Fibroblast of lung (primary cell): ENCODE measurements at regions not wholly inside any gene's neighbourhood (a gene's known extent, or its start where the extent isn't known, plus 50 kb on each side); places are given as distances from the start of the nearest gene placed in this dataset.

Experiments
- DNase-seq, 2 donors: peaks; one replicate each; pipeline versions ENCODE4 v3.0.0 to v3.0.0-alpha.2; 2010; ENCODE audit warnings: low read depth in 2 of 2
- H2AFZ ChIP-seq: 2 replicates; pipeline ENCODE4 v1.5.1; 2012; ENCODE audit warnings: low read length, control low read depth, inconsistent platforms
- H3K27ac ChIP-seq: 2 replicates; pipeline ENCODE4 v1.5.1; 2011; ENCODE audit warnings: low read length, control low read depth; ENCODE audit not compliant: insufficient read depth
- H3K27me3 ChIP-seq: 2 replicates; pipeline ENCODE4 v1.5.1; 2011; ENCODE audit warnings: mild to moderate bottlenecking, low read length; ENCODE audit not compliant: control insufficient read depth, insufficient read depth
- H3K36me3 ChIP-seq: 2 replicates; pipeline ENCODE4 v1.5.1; 2011; ENCODE audit warnings: low read length; ENCODE audit not compliant: control insufficient read depth, insufficient read depth
- H3K4me1 ChIP-seq: 2 replicates; pipeline ENCODE4 v1.5.1; 2011; ENCODE audit warnings: low read length; ENCODE audit not compliant: control insufficient read depth, insufficient read depth; ENCODE audit errors: extremely low read depth
- H3K4me2 ChIP-seq: 2 replicates; pipeline ENCODE4 v1.5.1; 2011; ENCODE audit warnings: low read length, control low read depth; ENCODE audit not compliant: insufficient read depth; ENCODE audit errors: extremely low read depth
- H3K4me3 ChIP-seq, 4 experiments: fragments of 200-600 bp in 1 of 4; sonication (generic) in 1 of 4; replicated peaks in 1 of 4; 2 replicates each; pipeline ENCODE4 v1.5.1; 2011 to 2016; ENCODE audit warnings: low read length in 4 of 4, low read depth in 3 of 4, mild to moderate bottlenecking in 3 of 4, control low read depth in 2 of 4, inconsistent platforms in 1 of 4, mixed read lengths in 1 of 4; ENCODE audit not compliant: insufficient read depth in 1 of 4; ENCODE audit errors: control extremely low read depth in 1 of 4
- H3K79me2 ChIP-seq: 2 replicates; pipeline ENCODE4 v1.5.1; 2012; ENCODE audit warnings: mild to moderate bottlenecking, low read length, inconsistent platforms; ENCODE audit not compliant: control insufficient read depth, insufficient read depth
- H3K9ac ChIP-seq: 2 replicates; pipeline ENCODE4 v1.5.1; 2011; ENCODE audit warnings: mild to moderate bottlenecking, low read length, control low read depth; ENCODE audit not compliant: insufficient read depth
- H3K9me3 ChIP-seq: 2 replicates; pipeline ENCODE4 v1.5.1; 2012; ENCODE audit warnings: low read depth, low read length; ENCODE audit not compliant: control insufficient read depth, insufficient read depth
- H4K20me1 ChIP-seq: 2 replicates; pipeline ENCODE4 v1.5.1; 2011; ENCODE audit warnings: low read length; ENCODE audit not compliant: control insufficient read depth, insufficient read depth; ENCODE audit errors: extremely low read depth
- EZH2 ChIP-seq: IDR thresholded peaks from 2 replicates; pipeline ENCODE4 v1.5.1; 2012; ENCODE audit warnings: low read length, control low read depth, mild to moderate bottlenecking; ENCODE audit errors: missing control alignments
- TF ChIP-seq, protein P1 (sequence below), 2 donors: IDR thresholded peaks in 1 of 2; conservative IDR thresholded peaks in 1 of 2; 1 replicate in 1 of 2; 2 replicates in 1 of 2; pipeline ENCODE4 v1.5.1; 2011 to 2012; ENCODE audit warnings: low read length in 2 of 2, control low read depth in 1 of 2, inconsistent platforms in 1 of 2, low read depth in 1 of 2, mild to moderate bottlenecking in 1 of 2

DNA sequence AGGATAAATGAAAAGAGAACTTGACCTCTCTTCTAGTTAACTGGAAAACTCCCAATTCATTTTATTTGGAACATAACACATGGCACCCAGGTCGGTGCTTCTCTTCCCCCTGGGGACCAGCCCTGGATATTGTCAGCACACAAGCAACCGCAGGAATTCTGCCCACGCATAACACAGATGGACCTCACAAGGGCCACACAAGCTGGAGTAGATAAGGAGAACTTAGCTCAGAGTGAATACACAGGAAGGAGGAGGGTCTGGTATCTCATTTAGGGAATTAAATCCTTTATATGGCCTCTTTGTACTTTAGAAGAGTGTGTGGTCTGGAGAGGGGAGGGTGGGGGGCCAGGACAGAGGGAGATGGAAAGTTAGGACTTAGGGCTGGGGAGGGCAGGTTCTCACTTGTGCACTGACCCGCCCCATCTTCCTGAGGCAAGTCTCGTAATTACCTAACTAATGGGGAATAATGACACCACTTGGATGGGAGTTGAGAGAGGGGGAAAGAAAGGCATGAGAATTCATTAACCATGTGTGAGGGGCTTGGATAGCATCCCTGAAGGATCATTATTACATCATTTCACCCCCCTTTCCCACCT is 341.2 kb upstream of the WWC1 start:
- Histone ChIP-seq H3K9ac (no peak overlapping the region), H3K79me2 (no peaks in the 10 kb centered on the region), H3K36me3 (no peaks in the 10 kb centered on the region), H3K9me3 (no peaks in the 10 kb centered on the region), H3K4me3 (no peak overlapping the region), H4K20me1 (no peaks in the 10 kb centered on the region), H2AFZ (no peak overlapping the region), H3K4me1 (peaks cover 5% of the 10 kb centered on the region), H3K27me3 (no peaks in the 10 kb centered on the region), H3K4me2 (no peak overlapping the region), H3K27ac (no peak overlapping the region)
- TF ChIP-seq, protein P1, sequence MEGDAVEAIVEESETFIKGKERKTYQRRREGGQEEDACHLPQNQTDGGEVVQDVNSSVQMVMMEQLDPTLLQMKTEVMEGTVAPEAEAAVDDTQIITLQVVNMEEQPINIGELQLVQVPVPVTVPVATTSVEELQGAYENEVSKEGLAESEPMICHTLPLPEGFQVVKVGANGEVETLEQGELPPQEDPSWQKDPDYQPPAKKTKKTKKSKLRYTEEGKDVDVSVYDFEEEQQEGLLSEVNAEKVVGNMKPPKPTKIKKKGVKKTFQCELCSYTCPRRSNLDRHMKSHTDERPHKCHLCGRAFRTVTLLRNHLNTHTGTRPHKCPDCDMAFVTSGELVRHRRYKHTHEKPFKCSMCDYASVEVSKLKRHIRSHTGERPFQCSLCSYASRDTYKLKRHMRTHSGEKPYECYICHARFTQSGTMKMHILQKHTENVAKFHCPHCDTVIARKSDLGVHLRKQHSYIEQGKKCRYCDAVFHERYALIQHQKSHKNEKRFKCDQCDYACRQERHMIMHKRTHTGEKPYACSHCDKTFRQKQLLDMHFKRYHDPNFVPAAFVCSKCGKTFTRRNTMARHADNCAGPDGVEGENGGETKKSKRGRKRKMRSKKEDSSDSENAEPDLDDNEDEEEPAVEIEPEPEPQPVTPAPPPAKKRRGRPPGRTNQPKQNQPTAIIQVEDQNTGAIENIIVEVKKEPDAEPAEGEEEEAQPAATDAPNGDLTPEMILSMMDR (conservative IDR thresholded peaks at IDR 0.05 in 1 of 2, IDR thresholded peaks at IDR 0.05 in 1 of 2; ENCODE audit: low read depth in 1 of 2, low read length in 2 of 2) = no peak
- no peak for TF ChIP-seq EZH2
- peak; percentile 72 to 98 for DNase-seq

DNA sequence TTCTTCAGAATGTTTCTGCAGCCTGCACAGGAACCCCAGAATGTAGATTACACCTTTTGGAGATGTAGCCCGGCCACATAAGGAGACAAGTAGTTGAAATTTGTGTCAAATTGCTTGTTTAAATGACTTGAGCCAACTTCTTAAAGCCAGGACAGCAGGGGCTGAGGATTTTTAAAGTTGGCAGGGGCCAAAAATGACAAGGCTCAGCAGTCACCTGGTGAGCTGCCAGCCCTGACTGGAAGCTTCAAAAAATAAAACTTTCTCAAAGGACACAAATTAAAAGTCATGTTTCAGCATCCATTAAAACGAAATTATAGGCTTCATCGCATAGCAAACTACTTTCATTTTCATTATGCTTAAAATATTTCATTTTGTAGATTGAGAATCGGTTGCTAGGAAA is 340.3 kb upstream of the WWC1 start:
- peak overlapping the region; percentile 17 for H3K4me2 ChIP-seq
- no peak for TF ChIP-seq EZH2
- TF ChIP-seq, protein P1 (conservative IDR thresholded peaks at IDR 0.05 in 1 of 2, IDR thresholded peaks at IDR 0.05 in 1 of 2; ENCODE audit: low read depth in 1 of 2, low read length in 2 of 2) = no peak
- peaks cover 1% of the 10 kb centered on the region for H3K4me1 ChIP-seq
- peak overlapping the region; percentile 1 to 53 (median 36) for H3K4me3 ChIP-seq
- no peaks in the 10 kb centered on the region for H3K36me3 ChIP-seq
- H3K9ac ChIP-seq = no peak overlapping the region
- no peak overlapping the region for H2AFZ ChIP-seq
- H4K20me1 ChIP-seq = no peaks in the 10 kb centered on the region
- H3K9me3 ChIP-seq = no peaks in the 10 kb centered on the region
- H3K79me2 ChIP-seq = no peaks in the 10 kb centered on the region
- no peaks in the 10 kb centered on the region for H3K27me3 ChIP-seq
- DNase-seq = peak in 1 of 2 donors; percentile 18
- no peak overlapping the region for H3K27ac ChIP-seq

DNA sequence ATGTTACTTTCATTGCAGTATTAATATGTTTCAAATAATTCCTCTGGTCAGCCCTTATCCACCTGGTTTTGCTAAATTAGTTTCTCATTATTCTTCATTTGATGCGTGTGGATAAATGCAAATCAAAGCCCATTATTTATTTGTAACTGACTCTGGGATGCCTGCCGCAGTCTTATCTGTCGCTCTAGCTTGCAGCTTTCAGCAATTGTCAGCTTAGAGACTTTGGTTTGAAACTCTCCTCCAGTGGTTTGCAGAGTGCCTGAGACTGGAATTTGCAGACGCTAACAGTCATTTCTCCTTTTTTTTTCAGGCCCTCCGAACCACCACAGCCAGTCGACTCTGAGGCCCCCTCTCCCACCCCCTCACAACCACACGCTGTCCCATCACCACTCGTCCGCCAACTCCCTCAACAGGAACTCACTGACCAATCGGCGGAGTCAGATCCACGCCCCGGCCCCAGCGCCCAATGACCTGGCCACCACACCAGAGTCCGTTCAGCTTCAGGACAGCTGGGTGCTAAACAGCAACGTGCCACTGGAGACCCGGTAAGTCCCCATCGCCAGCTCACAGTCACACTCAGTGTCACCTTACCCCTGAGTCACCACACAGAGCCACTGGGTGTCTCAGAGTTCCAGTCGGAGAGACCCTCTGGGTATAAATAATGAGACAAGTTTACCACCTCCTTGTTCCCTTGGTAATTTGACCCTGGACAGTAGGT is 339.0 kb upstream of the WWC1 start:
- no peak for DNase-seq
- H3K4me1 ChIP-seq = no peaks in the 10 kb centered on the region
- TF ChIP-seq, protein P1 (conservative IDR thresholded peaks at IDR 0.05 in 1 of 2, IDR thresholded peaks at IDR 0.05 in 1 of 2; ENCODE audit: low read depth in 1 of 2, low read length in 2 of 2) = no peak
- TF ChIP-seq EZH2 = no peak
- no peaks in the 10 kb centered on the region for H3K79me2 ChIP-seq
- no peak overlapping the region for H2AFZ ChIP-seq
- H3K27ac ChIP-seq = no peak overlapping the region
- H3K27me3 ChIP-seq = no peaks in the 10 kb centered on the region
- no peaks in the 10 kb centered on the region for H3K9me3 ChIP-seq
- no peak overlapping the region for H3K9ac ChIP-seq
- H3K36me3 ChIP-seq = no peaks in the 10 kb centered on the region
- no peak overlapping the region for H3K4me2 ChIP-seq
- H4K20me1 ChIP-seq = no peaks in the 10 kb centered on the region
- no peak overlapping the region for H3K4me3 ChIP-seq
